GM19328 (cell line): ENCODE measurements at regions not wholly inside any gene's neighbourhood (a gene's known extent, or its start where the extent isn't known, plus 50 kb on each side); places are given as distances from the start of the nearest gene placed in this dataset.

Experiments used
- ATAC-seq: cut with Tn5 transposase; IDR thresholded peaks from one replicate; pipeline ENCODE4 v1.9.1; 2021; ENCODE audit warnings: mild to moderate bottlenecking, moderate library complexity; ENCODE audit not compliant: unreplicated experiment

- ATAC-seq = no peak
Measured at GRCh38 chr22:47853750-47854149, 1091.3 kb downstream of the TBC1D22A start.

GRCh38 chr22:47851586-47851985 lies 1089.1 kb downstream of the TBC1D22A start:
- ATAC-seq = no peak

GRCh38 chr22:47850644-47851151 lies 1088.2 kb downstream of the TBC1D22A start:
- no peak for ATAC-seq

GRCh38 chr22:47849576-47849975 lies 1087.1 kb downstream of the TBC1D22A start:
- no peak for ATAC-seq

- no peak for ATAC-seq
Measured at GRCh38 chr22:47848184-47848920, 1085.9 kb downstream of the TBC1D22A start.

DNA sequence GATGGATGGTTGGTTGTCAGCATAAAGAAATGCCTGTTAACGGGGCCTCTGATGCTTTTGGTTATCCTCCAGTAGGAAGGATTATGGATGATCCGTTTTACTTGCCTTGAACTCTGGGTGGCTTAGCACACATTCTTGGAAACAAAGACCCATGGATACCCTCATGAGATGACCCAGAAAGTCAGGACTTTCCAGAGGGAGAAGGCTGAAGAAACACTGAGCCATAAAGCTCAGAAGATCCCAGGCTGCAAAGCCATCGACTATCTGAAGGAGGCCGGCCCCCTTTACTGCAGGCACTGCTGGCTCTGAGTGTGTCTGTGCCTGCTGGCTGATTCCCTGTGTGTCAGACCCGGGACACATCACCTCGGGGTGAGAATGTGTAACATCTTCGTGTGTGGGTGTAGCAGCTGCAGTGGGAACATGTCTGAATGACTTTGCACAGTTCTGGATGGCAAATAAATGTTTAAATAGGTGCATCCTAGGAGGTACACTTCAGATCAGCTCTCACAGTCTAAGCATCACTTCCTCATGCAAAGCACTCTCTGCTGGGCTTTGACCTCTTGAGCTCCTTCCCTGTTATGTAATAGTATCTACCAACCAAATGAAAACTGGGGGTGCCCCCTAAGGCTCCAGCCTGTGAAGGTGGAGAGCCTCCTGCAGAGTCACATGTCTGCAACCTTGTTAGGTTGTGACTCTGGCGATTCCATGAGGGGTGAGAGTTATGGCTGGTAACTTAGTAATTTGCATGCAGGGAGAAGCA lies 1084.9 kb downstream of the TBC1D22A start:
- ATAC-seq = no peak

DNA sequence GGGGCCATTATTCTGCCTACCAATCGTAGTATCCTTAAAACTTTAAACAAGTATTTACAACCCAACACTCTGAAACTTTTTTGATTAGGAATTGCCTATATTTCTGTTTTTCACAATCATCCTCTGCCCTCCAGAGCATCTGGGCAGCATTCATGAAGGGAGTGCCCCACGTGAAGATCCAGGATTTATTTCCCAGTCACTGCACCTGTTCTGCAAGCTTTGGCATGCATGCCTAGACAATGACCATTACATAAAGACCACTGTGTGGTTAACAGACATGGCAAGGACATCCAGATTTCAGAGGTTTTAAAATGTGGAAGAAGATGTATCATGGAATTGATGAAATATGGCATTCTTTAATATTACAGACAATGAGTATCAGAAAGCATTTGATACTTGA lies 1083.8 kb downstream of the TBC1D22A start:
- no peak for ATAC-seq

DNA sequence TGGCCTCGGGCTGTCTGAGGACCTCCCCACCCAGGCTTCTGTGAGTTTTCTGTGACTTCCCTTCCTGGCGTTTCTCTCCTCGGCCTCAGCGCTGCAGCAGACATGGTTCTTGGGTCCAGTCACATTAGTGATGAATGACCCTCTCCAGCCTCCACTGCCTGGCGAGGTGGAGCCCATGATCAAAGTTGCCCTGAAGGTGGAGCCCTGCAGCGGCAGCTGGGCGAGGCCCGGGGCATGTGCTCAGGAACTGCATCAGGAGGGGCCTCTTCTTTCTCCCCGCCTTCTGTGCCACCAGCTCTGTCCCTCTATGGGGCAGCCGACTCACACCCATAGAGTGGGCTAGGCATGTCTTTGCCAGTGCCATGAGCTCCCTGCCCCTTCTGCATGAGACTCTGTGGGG lies 1079.7 kb downstream of the TBC1D22A start:
- no peak for ATAC-seq

DNA sequence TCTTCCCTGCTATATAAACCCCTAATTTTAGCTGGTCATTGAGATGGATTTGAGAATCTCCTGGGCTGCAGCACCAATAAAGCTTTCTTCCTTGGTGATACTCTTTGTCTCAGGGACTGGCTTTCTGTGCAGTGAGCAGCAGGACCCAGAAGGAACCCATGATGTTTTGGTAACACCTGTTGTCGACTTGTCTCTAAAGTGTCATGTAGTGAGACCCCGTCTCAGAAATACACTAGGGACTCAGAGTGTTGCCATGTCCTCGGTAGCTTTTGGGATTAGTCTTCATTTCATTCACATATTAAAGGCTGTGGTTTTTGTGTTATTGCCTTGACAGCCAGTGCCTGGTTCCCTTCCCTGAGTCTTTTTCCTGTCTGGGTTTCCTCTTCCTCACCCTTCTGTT lies 1078.7 kb downstream of the TBC1D22A start:
- ATAC-seq = no peak

- ATAC-seq = no peak
Measured at GRCh38 chr22:47839595-47840227, 1077.3 kb downstream of the TBC1D22A start.

- ATAC-seq = no peak
Measured at GRCh38 chr22:47837703-47838102, 1075.3 kb downstream of the TBC1D22A start.

DNA sequence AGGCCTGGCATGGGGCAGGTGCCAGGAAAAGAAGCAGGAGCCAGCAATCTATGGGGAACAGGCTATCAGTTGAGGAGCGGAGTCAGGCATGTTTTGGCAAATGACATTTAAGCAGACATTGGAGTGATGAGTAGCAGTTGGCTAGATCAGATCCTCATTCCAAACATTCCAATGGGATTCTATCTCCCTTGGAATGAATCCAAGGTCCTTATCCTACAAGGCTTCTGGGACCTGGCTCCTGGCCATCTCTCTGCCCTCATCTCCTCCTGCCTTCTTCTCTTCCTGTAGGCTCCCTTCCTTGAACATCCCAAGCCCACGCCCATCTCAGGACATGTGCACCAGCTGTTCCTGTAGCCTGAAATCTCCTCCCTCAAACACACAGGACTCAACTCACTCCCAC lies 1074.5 kb downstream of the TBC1D22A start:
- no peak for ATAC-seq

DNA sequence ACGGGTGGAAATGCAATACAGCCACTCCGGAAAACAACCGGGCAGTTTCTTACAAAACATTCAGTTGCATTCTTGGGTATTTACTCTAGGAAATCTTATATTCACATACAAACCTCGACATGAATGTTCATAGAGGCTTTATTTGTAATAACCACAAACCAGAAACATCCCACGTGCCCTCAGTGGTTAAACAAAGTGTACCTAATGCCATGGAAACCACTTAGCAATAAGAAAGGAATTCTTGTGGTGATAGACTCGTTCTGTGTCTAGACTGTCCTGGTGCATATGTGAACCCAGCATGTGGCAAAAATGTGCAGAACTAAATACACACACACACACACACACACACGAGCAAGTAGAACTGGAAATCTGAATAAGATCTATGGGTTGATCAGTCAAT lies 1073.3 kb downstream of the TBC1D22A start:
- ATAC-seq = no peak

DNA sequence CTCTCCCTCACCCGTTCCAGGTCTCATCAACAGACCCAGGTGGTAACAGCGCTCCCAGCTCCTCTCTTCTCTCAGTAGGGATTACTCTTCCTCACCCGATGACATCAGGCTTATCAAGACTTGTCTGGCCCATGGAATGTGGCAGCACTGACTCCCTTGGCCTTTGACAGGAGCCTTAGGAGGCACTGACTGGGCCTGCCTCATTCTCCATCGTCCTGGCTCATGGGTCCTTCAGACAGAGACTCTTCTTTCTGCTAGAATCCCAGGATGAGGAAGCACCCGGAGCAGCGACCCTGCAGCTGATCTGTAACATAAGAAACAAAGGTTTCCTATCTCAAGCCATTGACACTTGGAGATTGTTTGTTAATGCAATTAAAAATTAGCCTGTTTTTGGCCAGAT lies 1063.6 kb downstream of the TBC1D22A start:
- ATAC-seq = no peak

DNA sequence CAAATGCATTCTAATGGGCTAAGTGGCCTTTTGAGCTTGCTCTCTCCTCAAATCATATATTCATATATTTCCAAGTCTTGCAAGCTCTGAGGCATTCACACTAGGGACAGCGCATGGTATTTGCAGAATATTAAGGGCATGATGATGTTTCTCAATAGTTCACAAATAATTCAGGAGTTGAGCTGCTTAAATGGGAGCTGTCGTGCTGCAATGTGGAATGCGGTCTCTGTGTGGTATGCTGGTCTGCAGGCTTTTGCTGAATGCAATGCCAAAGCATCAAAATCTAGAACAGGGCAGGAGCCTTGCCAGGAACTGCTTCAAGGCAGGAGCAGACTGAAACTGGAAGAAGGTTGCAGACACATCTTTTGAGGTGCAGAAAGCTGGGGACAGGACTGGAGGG lies 1060.0 kb downstream of the TBC1D22A start:
- no peak for ATAC-seq

DNA sequence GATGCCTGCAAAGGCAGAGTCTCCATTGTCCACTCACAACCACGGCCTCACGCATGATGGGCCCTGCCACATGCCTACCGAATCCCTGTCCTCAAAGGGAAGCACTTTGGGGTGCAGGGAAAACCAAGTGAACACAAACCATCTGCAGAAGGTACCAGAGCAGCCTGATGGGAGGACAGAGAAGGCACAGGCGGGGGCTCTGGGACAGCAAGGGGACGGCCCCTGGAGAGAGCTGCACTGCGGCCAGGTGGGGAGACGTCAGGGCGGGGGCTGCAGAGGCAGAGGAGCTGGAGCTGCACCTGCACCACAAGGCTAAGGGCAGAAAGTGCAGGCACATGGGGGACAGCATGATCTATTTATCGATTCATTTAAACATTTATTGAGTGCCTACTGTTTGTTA lies 1056.0 kb downstream of the TBC1D22A start:
- no peak for ATAC-seq

GRCh38 chr22:47817380-47817779 lies 1054.9 kb downstream of the TBC1D22A start:
- no peak for ATAC-seq

DNA sequence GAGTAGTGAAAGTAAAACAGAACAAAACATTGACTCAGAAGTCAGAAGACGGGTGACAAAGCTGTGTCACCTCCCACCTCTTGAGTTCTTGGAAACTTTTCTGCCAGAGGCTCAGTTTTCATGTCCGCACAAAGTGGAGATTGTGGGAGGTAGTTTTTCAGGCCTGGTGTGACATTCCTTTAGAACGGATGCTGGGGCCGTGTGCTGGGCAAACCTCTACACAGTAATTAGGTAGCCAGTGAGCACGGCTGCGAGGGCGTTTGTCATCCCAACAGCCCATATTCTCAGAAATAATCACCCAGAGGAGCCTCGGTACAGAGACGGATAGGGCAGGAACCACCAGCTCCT lies 1054.4 kb downstream of the TBC1D22A start:
- no peak for ATAC-seq

DNA sequence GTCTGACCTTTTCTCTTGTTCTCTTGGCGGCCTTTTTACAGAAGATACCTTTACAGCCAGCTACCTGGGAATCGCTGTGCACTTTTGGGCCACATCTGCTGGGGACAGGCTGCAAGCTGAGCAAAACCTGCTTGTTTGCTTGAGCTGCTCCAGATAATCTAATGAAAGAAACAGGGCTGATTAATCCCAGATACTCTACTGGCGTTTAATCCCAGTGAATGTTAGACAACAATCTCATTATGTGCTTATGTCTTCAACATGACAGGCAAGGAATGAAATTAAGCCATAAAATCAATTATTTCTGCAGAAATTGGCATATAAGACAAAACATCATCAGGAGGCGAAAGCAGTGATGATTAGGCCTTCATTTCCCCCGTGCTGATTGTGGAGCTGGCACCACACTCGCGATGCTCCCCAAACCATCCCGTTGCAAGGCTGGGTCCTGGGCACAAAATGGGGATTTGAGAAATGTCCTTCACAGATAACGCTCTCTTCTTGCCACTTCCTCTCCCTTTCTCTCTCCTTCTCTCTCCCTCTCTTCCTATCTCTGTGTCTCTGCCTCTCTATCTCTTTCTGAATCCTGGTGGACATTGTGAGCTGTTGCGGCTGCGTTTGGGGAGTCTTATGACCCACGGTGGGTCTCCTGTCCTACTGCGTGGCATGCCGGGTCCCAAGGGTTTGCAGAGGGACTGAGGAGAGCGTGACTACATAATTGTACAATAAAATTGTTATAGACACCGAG lies 1053.8 kb downstream of the TBC1D22A start:
- ATAC-seq = no peak

- no peak for ATAC-seq
Measured at GRCh38 chr22:47814474-47814873, 1052.0 kb downstream of the TBC1D22A start.

- no peak for ATAC-seq
Measured at GRCh38 chr22:47813661-47814060, 1051.2 kb downstream of the TBC1D22A start.
